LNCaP clone FGC (cell line): ENCODE measurements at regions not wholly inside any gene's neighbourhood (a gene's known extent, or its start where the extent isn't known, plus 50 kb on each side); places are given as distances from the start of the nearest gene placed in this dataset.
A peak's percentile ranks its signal among the peaks of the same experiment; 100 is the strongest.

Experiments used
- DNase-seq: peaks from one replicate; pipeline ENCODE4 v3.0.0-alpha.2; 2011; ENCODE audit warnings: low read depth
- H3K4me3 ChIP-seq: 2 replicates; pipeline ENCODE4 v1.5.1; 2011; ENCODE audit warnings: mild to moderate bottlenecking, low read depth, low read length, control low read depth
- CTCF ChIP-seq: IDR thresholded peaks from 2 replicates; pipeline ENCODE4 v1.5.1; 2012; ENCODE audit warnings: mild to moderate bottlenecking; ENCODE audit not compliant: control insufficient read depth, insufficient read depth; ENCODE audit errors: extremely low read depth

GRCh38 chr6:1519597-1519996, 90.1 kb upstream of the FOXC1 start:
- H3K4me3 ChIP-seq = no peak overlapping the region
- DNase-seq = no peak
- no peak for TF ChIP-seq CTCF

GRCh38 chr6:1522779-1523178, 86.9 kb upstream of the FOXC1 start:
- DNase-seq = no peak
- TF ChIP-seq CTCF = no peak
- H3K4me3 ChIP-seq = no peak overlapping the region

- peak; percentile 30 for DNase-seq
- no peak overlapping the region for H3K4me3 ChIP-seq
- peak; percentile 54 for TF ChIP-seq CTCF
Measured at GRCh38 chr6:1524040-1524480, 85.7 kb upstream of the FOXC1 start.

GRCh38 chr6:1525364-1526038, 84.2 kb upstream of the FOXC1 start:
- DNase-seq = no peak
- no peak for TF ChIP-seq CTCF
- H3K4me3 ChIP-seq = no peak overlapping the region

- no peak overlapping the region for H3K4me3 ChIP-seq
- DNase-seq = no peak
- no peak for TF ChIP-seq CTCF
Measured at GRCh38 chr6:1526398-1527072, 83.2 kb upstream of the FOXC1 start.

GRCh38 chr6:1527073-1527457, 82.7 kb upstream of the FOXC1 start:
- no peak for DNase-seq
- no peak for TF ChIP-seq CTCF
- no peak overlapping the region for H3K4me3 ChIP-seq
